BLaER1 (cell line): ENCODE measurements at regions not wholly inside any gene's neighbourhood (a gene's known extent, or its start where the extent isn't known, plus 50 kb on each side); places are given as distances from the start of the nearest gene placed in this dataset.

Experiments
- H3K27ac ChIP-seq: shearing (Covaris generic); formaldehyde crosslinking; 2 replicates; pipeline ENCODE4 v1.8.1; 2022
- H3K27me3 ChIP-seq: shearing (Covaris generic); formaldehyde crosslinking; 2 replicates; pipeline ENCODE4 v1.8.1; 2022
- H3K36me3 ChIP-seq: shearing (Covaris generic); formaldehyde crosslinking; 2 replicates; pipeline ENCODE4 v1.8.1; 2022
- H3K4me1 ChIP-seq: shearing (Covaris generic); formaldehyde crosslinking; 2 replicates; pipeline ENCODE4 v1.8.1; 2022
- H3K4me2 ChIP-seq: shearing (Covaris generic); formaldehyde crosslinking; 2 replicates; pipeline ENCODE4 v1.8.1; 2022
- H3K4me3 ChIP-seq: shearing (Covaris generic); formaldehyde crosslinking; 2 replicates; pipeline ENCODE4 v1.8.1; 2022
- H3K9ac ChIP-seq: shearing (Covaris generic); formaldehyde crosslinking; 2 replicates; pipeline ENCODE4 v1.8.1; 2022
- H3K9me3 ChIP-seq: shearing (Covaris generic); formaldehyde crosslinking; 2 replicates; pipeline ENCODE4 v1.8.1; 2022
- H4K20me1 ChIP-seq: shearing (Covaris generic); formaldehyde crosslinking; 2 replicates; pipeline ENCODE4 v1.8.1; 2022
- Cebpa-rat ChIP-seq: shearing (Covaris generic); IDR thresholded peaks from 2 replicates; pipeline ENCODE4 v1.8.1; 2022

DNA sequence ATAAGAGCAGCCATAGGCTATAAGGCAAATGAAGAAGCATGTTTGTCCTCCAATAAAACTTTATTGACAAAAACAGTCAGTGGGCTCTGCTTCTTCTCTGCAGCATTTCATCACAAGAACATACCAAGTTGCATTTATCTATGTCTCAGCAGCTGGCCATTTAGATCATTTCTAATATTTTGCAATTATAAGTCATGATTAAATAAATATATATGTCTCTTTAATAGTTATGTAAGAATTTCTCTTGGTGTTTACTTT, 153.5 kb downstream of the RFC3 start:
- Histone ChIP-seq H3K36me3 (no peaks in the 10 kb centered on the region), H3K27me3 (no peaks in the 10 kb centered on the region), H3K27ac (no peak overlapping the region), H3K4me3 (no peak overlapping the region), H3K4me1 (no peaks in the 10 kb centered on the region), H4K20me1 (no peaks in the 10 kb centered on the region), H3K4me2 (no peak overlapping the region), H3K9me3 (0 out of 2 replicates have a peak, but pooled peaks cover 5% of the 10 kb centered on the region), H3K9ac (no peak overlapping the region)
- no peak for TF ChIP-seq Cebpa-rat

DNA sequence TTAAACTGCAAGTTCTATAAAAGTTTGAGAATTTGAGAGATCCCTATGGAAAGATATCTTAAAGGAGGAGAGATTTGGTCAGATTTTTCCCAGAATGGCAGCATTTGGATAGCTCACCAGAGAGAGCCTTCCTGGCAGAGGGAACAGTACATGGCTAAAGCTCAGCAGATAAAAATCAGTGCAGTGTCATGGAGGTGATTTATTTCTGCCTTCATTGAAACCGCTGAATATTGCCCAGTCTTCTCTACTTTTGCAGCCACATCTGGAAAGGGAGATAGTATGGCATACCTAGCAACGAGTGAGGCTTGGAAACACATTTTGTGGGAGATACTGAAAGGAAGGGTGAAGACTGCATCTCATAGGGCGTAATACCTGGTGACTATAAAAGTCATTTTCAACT, 155.2 kb downstream of the RFC3 start:
- H3K9ac ChIP-seq: no peak overlapping the region
- no peak overlapping the region for H3K4me2 ChIP-seq
- no peaks in the 10 kb centered on the region for H4K20me1 ChIP-seq
- no peaks in the 10 kb centered on the region for H3K36me3 ChIP-seq
- H3K27me3 ChIP-seq: no peaks in the 10 kb centered on the region
- H3K27ac ChIP-seq: no peak overlapping the region
- TF ChIP-seq Cebpa-rat: no peak
- no peaks in the 10 kb centered on the region for H3K4me1 ChIP-seq
- H3K4me3 ChIP-seq: no peak overlapping the region
- 0 out of 2 replicates have a peak, but pooled peaks cover 5% of the 10 kb centered on the region for H3K9me3 ChIP-seq

DNA sequence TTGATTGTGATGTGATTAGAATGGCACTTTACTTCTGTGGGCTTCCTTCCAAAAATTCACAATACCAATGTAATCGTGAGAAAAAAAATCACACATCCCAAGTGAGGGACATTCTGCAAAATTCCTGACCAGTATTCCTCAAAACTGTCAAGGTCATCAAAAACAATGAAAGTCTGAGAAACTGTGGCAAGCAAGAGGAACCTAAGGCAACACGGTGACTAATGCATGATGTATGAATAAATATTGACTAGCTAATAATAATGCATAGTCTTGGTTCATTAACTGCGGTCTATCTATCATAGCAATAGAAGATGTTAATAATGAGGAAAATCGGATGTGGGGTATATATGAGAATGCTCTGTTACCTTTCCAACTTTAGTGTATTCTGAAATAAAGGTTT, 159.0 kb downstream of the RFC3 start:
- Histone ChIP-seq H3K9ac (no peak overlapping the region), H3K4me3 (no peak overlapping the region), H3K36me3 (no peaks in the 10 kb centered on the region), H3K9me3 (no peaks in the 10 kb centered on the region), H4K20me1 (no peaks in the 10 kb centered on the region), H3K27ac (no peak overlapping the region), H3K4me2 (no peak overlapping the region), H3K27me3 (no peaks in the 10 kb centered on the region), H3K4me1 (no peaks in the 10 kb centered on the region)
- TF ChIP-seq Cebpa-rat: no peak

DNA sequence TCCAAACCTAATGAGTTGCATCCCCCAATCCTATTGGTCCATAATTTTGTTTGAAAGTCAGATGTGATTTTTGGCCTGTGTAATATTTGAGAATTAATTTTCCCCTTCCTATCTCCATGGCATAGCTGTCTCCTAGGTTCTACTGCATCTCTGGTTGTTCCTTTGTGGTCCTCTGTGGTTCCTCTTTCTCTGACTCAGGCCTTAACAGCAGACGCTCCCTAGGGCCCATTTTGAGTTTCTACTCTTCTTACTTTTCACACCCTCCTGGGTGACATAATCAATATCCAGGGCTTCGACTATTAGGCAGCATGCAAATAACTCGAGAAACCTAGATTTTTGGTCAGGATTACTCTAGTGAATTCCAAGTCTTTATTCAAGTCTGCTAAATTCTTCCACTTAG, 160.7 kb downstream of the RFC3 start:
- H3K9me3 ChIP-seq: no peaks in the 10 kb centered on the region

DNA sequence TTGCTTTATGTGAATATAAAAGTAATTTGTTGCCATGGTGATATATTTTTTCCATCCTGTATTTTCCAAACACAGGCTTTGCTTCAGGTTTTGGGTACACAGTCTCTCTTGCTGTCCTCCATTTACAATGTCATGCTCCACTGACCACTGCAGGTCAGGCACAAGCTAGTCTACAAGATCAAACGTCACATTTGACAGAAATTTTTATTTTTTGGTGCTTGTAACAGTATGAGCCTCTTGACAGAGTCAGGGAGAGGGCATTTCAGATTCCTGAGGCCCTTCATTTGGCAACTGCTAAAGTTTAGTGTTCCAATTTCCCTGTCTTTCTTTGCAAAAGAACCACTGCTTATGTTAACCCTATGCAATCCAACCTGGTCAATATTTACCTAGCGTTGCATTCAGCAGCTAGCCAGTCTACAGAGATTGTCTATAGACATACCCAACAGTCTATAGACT, 175.0 kb downstream of the RFC3 start:
- Histone ChIP-seq H3K36me3 (no peaks in the 10 kb centered on the region), H3K4me1 (peaks cover 11% of the 10 kb centered on the region; the same call in 1 of the 2 replicates), H3K9me3 (no peaks in the 10 kb centered on the region), H4K20me1 (no peaks in the 10 kb centered on the region), H3K4me3 (no peak overlapping the region), H3K27ac (no peak overlapping the region), H3K27me3 (no peaks in the 10 kb centered on the region), H3K4me2 (0 out of 2 replicates have a peak overlapping the region, but pooled peaks have one; percentile 3), H3K9ac (no peak overlapping the region)
- TF ChIP-seq Cebpa-rat: no peak

More for the DNA sequence above, 160.7 kb downstream of the RFC3 start:
- Histone ChIP-seq H3K4me2 (no peak overlapping the region), H3K4me3 (no peak overlapping the region), H3K36me3 (no peaks in the 10 kb centered on the region), H3K27ac (no peak overlapping the region), H4K20me1 (no peaks in the 10 kb centered on the region), H3K4me1 (no peaks in the 10 kb centered on the region), H3K9ac (no peak overlapping the region), H3K27me3 (no peaks in the 10 kb centered on the region)
- no peak for TF ChIP-seq Cebpa-rat

DNA sequence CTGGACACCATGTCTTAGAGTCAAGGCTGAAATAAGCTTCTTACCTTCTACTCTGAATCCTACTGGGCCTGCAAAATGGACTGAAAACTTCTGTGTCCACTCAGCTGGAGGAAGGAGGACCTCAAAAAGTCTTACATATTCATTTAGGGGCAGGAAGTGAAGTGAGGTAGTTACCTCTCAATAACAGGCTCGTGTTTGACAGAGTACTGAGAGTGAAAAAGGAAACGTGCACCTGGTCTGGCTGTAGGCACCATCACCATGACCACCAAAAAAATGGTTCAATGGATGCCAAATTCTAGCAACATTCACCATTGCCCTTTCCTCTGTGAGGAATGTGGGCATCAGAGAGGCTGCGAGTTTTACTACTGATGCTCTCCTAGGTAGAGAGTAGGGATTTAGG, 176.2 kb downstream of the RFC3 start:
- no peak overlapping the region for H3K9ac ChIP-seq
- no peak overlapping the region for H3K4me3 ChIP-seq
- no peak overlapping the region for H3K27ac ChIP-seq
- H3K36me3 ChIP-seq: no peaks in the 10 kb centered on the region
- H3K27me3 ChIP-seq: no peaks in the 10 kb centered on the region
- H3K4me2 ChIP-seq: no peak overlapping the region
- no peaks in the 10 kb centered on the region for H3K9me3 ChIP-seq
- H3K4me1 ChIP-seq: peaks cover 11% of the 10 kb centered on the region; the same call in 1 of the 2 replicates
- TF ChIP-seq Cebpa-rat: no peak
- H4K20me1 ChIP-seq: no peaks in the 10 kb centered on the region

DNA sequence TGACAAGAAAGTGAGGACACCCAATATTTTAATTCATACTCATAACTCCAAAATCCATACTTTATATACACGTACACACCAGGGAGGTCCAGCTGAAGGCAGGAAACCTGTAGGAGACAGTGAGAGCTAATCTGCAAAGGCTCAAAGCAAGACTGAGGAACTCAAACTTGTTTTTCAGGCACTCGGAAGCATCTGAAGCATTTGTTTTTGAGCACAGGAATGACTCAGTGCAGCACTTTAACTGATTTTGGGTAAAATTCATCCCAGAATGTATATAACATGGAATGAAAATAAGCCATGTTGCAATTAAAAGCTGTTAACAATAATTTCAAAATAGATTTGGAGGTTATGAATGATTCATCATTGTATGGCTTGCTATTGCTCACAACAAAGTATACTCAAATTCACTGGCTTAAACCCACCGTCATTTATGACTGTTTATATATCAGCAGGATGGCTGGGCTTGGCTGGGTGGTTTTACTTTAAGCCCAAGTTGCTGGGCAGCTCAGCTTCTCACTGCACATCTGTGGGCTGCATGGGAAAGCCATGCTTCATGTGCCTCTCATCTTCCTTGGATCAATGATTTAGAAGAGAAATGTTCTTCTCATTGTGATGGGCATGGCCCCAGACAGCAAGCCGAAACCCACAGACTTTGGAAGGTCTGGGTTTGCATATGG, 177.0 kb downstream of the RFC3 start:
- H3K27me3 ChIP-seq: no peaks in the 10 kb centered on the region
- TF ChIP-seq Cebpa-rat: no peak
- no peak overlapping the region for H3K4me3 ChIP-seq
- H3K4me2 ChIP-seq: no peak overlapping the region
- peaks cover 11% of the 10 kb centered on the region; the same call in 1 of the 2 replicates for H3K4me1 ChIP-seq
- no peaks in the 10 kb centered on the region for H3K36me3 ChIP-seq
- no peak overlapping the region for H3K9ac ChIP-seq
- H4K20me1 ChIP-seq: no peaks in the 10 kb centered on the region
- H3K9me3 ChIP-seq: no peaks in the 10 kb centered on the region
- H3K27ac ChIP-seq: no peak overlapping the region

DNA sequence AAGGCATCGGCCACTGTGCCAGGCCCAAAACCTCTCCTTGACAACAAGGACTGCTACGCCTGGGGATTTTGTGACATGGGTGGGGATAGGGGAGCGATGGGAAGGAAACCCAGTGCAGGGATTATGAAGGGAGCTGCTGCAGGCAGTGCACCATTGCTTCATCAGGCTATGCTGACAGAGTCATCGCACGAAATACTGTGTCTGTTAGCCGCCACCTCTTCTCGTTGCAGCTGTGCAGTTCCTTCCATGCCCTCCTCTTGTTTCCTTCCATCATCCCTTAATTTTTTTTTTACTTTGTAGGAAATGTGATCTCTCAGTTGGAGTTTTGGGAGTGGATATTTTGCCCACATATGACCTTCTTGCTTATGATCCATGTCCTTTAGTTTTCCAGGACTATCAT, 178.7 kb downstream of the RFC3 start:
- H3K4me1 ChIP-seq: peaks cover 11% of the 10 kb centered on the region; the same call in 1 of the 2 replicates
- H3K27me3 ChIP-seq: no peaks in the 10 kb centered on the region
- H3K4me2 ChIP-seq: no peak overlapping the region
- no peak for TF ChIP-seq Cebpa-rat
- no peak overlapping the region for H3K9ac ChIP-seq
- no peaks in the 10 kb centered on the region for H3K36me3 ChIP-seq
- H3K9me3 ChIP-seq: no peaks in the 10 kb centered on the region
- no peaks in the 10 kb centered on the region for H4K20me1 ChIP-seq
- H3K4me3 ChIP-seq: no peak overlapping the region
- H3K27ac ChIP-seq: no peak overlapping the region

DNA sequence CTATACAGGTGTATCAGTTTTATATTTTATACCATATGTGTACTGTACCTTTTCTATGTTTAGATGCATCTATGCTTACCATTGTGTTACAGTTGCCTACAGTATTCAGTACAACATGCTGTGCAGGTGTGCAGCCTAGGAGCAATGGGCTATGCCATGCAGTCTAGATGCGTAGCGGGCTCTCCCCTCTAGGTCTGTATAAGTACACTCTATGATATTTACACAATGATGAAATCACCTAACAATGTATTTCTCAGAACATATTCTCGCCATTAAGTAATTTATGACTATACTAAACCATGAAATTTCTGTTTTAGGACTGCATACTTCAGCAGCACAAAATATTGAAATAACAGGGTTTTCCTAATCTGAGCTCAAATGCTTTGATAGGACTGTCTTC, 179.6 kb downstream of the RFC3 start:
- H3K27ac ChIP-seq: no peak overlapping the region
- peaks cover 5% of the 10 kb centered on the region; the same call in 1 of the 2 replicates for H3K4me1 ChIP-seq

DNA sequence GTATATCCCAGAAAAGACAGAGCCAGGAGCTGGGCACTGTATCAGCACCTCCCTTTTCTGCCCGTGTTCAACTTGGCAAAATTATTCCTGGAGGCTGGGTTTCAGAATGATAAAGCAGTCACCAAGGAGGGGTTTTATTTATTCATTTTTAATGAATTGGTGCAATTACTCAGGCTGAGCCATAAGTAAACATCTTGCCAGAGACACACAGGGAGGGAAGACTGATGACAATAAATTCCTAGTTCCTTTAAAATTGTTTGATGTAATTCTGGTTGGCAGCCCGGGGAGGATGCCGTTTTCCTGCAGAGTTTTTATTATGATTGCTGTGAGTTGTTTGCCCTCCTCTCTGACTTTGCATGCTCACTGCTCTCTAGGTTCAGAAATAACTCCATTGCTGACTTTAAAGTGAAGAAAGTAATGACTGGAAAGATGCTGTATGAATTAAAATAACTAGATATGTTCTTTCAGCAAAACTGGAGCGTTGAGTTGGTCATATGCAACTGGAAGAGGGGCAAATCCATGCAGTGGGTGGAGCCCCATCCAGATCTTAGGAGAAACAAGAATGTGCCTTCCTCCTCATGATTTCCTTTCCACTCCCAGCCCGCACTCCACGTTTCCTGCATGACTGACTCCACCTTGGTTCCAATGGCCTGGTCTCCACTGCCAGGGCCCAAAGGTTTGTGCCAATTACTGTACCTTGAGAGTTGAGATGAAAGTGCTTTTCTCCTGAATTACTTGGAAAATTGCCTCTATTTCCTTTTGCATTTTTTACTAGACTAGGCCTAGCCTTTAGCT, 182.1 kb downstream of the RFC3 start:
- Histone ChIP-seq H3K9ac (no peak overlapping the region), H3K27me3 (no peaks in the 10 kb centered on the region), H3K4me3 (no peak overlapping the region), H3K4me2 (no peak overlapping the region), H3K27ac (no peak overlapping the region), H3K36me3 (no peaks in the 10 kb centered on the region), H4K20me1 (no peaks in the 10 kb centered on the region), H3K9me3 (no peaks in the 10 kb centered on the region), H3K4me1 (no peaks in the 10 kb centered on the region)
- no peak for TF ChIP-seq Cebpa-rat

More for the DNA sequence above, 179.6 kb downstream of the RFC3 start:
- Histone ChIP-seq H3K9me3 (no peaks in the 10 kb centered on the region), H3K36me3 (no peaks in the 10 kb centered on the region), H3K27me3 (no peaks in the 10 kb centered on the region), H3K4me3 (no peak overlapping the region), H3K4me2 (no peak overlapping the region), H4K20me1 (no peaks in the 10 kb centered on the region), H3K9ac (no peak overlapping the region)
- TF ChIP-seq Cebpa-rat: no peak
